Bronchial epithelial cell (primary cell): ENCODE measurements at regions not wholly inside any gene's neighbourhood (a gene's known extent, or its start where the extent isn't known, plus 50 kb on each side); places are given as distances from the start of the nearest gene placed in this dataset.
"Not testable (repeated sequence)": the region's sequence is repeated elsewhere in the genome, so short reads cannot be mapped to it uniquely, and the experiment has no call there.

Experiments used
- DNase-seq: peaks from one replicate; pipeline ENCODE4 v3.0.0-alpha.2; 2010; ENCODE audit warnings: low read depth
- FAIRE-seq: peaks from 2 replicates; lab custom pipeline; 2011; peaks lifted over from hg19 to GRCh38; lab: Jason Lieb, UNC
- H3K27me3 ChIP-seq: 2 replicates; pipeline ENCODE4 v1.5.1; 2011; ENCODE audit warnings: low read length; ENCODE audit not compliant: control insufficient read depth, insufficient read depth
- H3K36me3 ChIP-seq: 2 replicates; pipeline ENCODE4 v1.5.1; 2011; ENCODE audit warnings: low read length; ENCODE audit not compliant: control insufficient read depth, insufficient read depth
- H3K4me3 ChIP-seq: 2 replicates; pipeline ENCODE4 v1.5.1; 2011; ENCODE audit warnings: mild to moderate bottlenecking, low read depth, low read length, control low read depth
- TF ChIP-seq, protein P1 (sequence below): IDR thresholded peaks from 2 replicates; pipeline ENCODE4 v1.5.1; 2011; ENCODE audit warnings: mild to moderate bottlenecking, moderate library complexity, low read length, control low read depth, inconsistent platforms; ENCODE audit not compliant: insufficient read depth, severe bottlenecking

DNA sequence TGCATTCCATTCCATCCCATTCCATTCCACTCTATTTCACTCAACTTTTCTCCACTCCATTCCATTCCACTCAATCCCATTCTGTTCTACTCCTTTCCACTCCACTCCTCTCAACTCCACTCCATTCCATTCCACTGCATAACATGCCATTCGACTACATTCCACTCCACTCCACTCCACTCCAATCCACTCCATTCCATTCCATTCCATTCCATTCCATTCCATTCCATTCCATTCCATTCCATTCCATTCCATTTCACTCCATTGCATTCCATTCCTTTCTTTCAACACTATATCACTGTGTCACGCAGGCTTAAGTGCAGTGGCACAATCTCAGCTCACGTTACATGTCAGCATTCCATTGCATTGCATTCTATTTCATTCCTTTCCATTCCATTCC lies 1430.4 kb downstream of the TSPY10 start:
- not testable (repeated sequence) for FAIRE-seq, DNase-seq, H3K36me3 ChIP-seq, H3K27me3 ChIP-seq, H3K4me3 ChIP-seq

DNA sequence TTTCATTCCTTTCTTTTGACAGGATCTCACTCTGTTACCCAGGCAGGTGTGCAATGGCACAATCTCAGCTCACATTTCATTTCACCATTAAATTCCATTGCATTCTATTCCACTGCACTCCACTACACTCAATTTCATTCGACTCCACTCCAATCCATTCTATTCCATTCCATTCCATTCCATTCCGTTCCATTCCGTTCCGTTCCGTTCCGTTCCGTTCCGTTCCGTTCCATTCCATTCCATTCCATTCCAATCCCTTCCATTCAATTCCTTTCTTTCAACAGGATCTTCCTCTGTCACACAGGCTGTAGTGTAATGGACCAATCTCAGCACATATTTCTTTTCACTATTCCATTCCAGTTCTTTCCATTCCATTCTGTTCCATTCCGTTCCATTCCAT lies 1445.7 kb downstream of the TSPY10 start:
- DNase-seq (no peak), FAIRE-seq (no peak)
- Histone ChIP-seq H3K27me3 (no peaks in the 10 kb centered on the region), H3K36me3 (no peaks in the 10 kb centered on the region), H3K4me3 (no peak overlapping the region)
- TF ChIP-seq, protein P1, sequence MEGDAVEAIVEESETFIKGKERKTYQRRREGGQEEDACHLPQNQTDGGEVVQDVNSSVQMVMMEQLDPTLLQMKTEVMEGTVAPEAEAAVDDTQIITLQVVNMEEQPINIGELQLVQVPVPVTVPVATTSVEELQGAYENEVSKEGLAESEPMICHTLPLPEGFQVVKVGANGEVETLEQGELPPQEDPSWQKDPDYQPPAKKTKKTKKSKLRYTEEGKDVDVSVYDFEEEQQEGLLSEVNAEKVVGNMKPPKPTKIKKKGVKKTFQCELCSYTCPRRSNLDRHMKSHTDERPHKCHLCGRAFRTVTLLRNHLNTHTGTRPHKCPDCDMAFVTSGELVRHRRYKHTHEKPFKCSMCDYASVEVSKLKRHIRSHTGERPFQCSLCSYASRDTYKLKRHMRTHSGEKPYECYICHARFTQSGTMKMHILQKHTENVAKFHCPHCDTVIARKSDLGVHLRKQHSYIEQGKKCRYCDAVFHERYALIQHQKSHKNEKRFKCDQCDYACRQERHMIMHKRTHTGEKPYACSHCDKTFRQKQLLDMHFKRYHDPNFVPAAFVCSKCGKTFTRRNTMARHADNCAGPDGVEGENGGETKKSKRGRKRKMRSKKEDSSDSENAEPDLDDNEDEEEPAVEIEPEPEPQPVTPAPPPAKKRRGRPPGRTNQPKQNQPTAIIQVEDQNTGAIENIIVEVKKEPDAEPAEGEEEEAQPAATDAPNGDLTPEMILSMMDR, result no peak

DNA sequence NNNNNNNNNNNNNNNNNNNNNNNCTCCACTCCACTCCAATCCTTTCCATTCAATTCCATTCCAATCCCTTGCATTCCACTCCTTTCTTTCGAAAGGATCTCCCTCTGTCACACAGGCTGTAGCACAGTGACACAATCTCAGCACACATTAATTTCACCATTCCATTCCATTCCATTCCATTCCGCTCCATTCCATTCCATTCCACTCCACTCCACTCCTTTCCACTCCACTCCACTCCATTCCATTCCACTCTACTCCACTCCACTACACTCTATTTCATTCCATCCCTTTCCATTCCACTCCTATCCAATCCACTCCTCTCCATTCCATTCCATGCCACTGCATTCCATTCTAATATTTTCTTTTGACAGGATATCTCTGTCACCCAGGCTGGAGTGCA lies 1459.0 kb downstream of the TSPY10 start:
- TF ChIP-seq, protein P1, result no peak
- DNase-seq (no peak), FAIRE-seq (no peak)
- H3K27me3 ChIP-seq, result no peaks in the 10 kb centered on the region
- no peaks in the 10 kb centered on the region for H3K36me3 ChIP-seq
- H3K4me3 ChIP-seq, result no peak overlapping the region

DNA sequence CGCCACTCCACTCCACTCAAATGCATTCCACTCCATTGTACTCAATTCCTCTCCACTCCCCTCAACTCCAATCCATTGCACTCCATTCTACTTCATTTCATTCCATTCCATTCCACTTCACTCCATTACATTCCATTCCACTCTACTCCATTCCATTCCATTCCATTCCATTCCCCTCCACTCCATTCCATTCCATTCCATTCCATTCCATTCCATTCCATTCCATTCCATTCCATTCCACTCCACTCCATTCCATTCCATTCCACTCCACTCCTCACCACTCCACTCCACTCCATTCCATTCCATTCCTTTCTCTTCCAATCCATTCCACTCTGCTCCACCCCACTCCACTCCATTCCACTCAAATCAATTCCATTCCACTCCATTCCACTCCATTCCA lies 1459.9 kb downstream of the TSPY10 start:
- no peak for FAIRE-seq
- H3K4me3 ChIP-seq, result no peak overlapping the region
- TF ChIP-seq, protein P1, result no peak

DNA sequence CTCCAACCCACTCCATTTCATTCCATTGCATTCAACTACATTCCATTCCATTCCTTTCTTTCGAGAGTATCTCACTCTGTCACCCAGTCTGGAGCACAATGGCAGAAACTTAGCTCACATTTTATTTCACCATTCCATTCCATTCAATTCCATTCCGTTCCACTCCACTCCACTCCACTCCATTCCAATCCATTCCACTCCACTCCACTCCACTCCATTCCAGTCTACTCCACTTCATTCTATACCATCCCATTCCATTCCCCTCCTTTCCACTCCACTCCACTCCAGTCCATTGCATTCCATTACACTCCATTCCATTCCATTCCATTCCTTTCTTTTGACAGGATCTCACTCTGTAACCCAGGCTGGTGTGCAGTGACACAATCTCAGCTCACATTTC lies 1466.3 kb downstream of the TSPY10 start:
- no peaks in the 10 kb centered on the region for H3K27me3 ChIP-seq
- TF ChIP-seq, protein P1, result no peak
- DNase-seq (no peak), FAIRE-seq (no peak)
- H3K4me3 ChIP-seq, result no peak overlapping the region
- H3K36me3 ChIP-seq, result no peaks in the 10 kb centered on the region

More for the DNA sequence above, 1459.9 kb downstream of the TSPY10 start:
- Histone ChIP-seq H3K36me3 (no peaks in the 10 kb centered on the region), H3K27me3 (no peaks in the 10 kb centered on the region)
- no peak for DNase-seq

DNA sequence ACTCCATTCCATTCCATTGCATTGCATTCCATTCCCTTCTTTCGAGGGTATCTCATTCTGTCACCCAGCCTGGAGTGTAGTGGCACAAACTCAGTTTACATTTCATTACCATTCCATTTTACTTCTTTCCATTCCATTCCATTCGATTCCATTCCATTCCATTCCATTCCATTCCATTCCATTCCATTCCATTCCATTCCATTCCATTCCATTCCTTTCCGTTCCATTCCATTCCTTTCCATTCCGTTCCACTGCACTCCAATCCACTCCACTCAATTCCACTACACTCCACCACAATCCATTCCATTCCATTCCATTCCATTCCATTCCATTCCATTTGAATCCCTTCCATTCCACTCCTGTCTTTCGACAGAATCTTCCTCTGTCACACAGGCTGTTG lies 1472.0 kb downstream of the TSPY10 start:
- not testable (repeated sequence) for FAIRE-seq, H3K36me3 ChIP-seq

DNA sequence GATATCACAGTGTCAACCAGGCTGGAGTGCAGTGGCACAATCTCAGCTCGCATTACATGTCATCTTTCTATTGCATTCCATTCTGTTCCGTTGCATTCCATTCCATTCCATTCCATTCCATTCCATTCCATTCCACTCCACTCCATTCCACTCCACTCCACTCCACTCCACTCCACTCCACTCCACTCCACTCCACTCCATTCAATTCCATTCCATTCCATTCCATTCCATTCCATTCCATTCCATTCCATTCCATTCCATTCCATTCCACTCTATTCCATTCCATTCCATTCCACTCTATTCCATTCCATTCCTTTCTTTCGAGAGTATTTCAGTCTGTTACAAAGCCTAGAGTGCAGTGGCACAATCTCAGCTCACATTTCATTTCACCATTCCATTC lies 1486.5 kb downstream of the TSPY10 start:
- H3K4me3 ChIP-seq, DNase-seq, H3K27me3 ChIP-seq, H3K36me3 ChIP-seq, FAIRE-seq: not testable (repeated sequence)

More for the DNA sequence above, 1472.0 kb downstream of the TSPY10 start:
- not testable (repeated sequence) for H3K27me3 ChIP-seq, H3K4me3 ChIP-seq, DNase-seq
